IPS-NIHi7 (cell line): ENCODE measurements at regions not wholly inside any gene's neighbourhood (a gene's known extent, or its start where the extent isn't known, plus 50 kb on each side); places are given as distances from the start of the nearest gene placed in this dataset.
"Not testable (repeated sequence)": the region's sequence is repeated elsewhere in the genome, so short reads cannot be mapped to it uniquely, and the experiment has no call there.

Experiments
- DNase-seq: peaks from one replicate; pipeline ENCODE4 v3.0.0; 2012; ENCODE audit warnings: mixed read lengths; ENCODE audit errors: extremely low spot score

DNA sequence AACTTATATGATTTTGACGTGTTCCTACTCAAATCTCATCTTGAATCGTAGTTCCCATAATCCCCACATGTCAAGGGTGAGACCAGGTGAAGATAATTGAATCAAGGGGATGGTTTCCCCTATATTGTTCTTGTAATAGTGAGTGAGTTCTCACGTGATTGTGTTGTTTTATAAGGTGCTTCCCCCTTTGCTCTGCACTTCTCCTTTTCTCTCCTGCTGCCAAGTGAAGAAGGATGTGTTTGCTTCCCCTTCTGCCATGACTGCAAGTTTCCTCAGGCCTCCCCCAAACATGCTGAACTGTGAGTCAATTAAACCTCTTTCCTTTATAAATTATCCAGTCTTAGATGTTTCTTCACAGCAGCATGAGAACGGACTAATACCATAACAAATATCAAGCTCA, 83.2 kb downstream of the MANEA start:
- DNase-seq = no peak

DNA sequence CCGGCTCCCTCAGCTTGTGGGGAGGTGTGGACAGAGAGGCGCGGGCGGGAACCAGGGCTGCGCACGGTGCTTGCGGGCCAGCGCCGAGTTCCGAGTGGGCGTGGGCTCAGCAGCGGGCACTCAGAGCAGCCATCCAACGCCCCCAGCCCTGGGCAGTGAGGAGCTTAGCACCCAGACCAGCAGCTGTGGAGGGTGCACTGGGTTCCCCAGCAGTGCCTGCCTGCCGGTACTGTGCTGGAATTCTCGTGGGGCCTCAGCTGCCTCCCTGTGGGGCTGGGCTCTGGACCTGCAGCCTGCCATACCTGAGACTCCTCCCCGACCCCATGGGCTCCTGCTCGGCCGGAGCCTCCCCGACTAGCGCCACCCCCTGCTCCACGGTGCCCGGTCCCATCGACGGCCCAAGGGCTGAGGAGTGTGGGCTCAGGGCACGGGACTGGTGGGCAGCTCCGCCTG, 92.7 kb downstream of the MANEA start:
- DNase-seq = no peak

DNA sequence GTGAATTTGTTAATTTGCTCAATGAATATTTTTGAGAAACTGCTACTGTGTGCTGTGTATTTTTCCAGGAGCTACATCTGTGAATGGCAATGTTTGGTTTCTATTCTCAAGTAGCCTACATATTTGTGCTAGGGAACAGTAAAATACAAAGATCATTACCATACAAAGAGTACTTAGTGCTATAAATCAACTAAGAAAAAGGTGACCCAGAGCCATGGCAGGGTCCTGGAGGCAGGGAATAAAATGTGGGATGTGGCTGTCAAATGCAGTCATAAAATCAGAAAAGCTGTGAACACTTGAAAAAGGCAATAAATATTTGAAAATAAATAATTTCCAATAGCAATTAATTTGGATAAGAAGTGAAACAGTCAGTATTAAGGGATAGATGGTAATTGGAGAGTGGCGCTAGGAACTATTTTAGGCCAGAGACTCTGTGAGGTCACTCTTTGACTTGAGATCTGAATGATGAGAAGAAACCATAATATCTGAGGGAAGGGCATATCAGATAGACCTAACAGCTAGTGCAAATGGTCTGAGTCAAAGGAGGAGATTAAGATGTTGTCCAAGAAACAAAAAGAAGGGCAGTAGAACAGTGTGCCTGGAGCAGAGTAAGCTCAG, 98.8 kb downstream of the MANEA start:
- no peak for DNase-seq

GRCh38 chr6:95679981-95680380, 102.6 kb downstream of the MANEA start:
- DNase-seq = no peak

DNA sequence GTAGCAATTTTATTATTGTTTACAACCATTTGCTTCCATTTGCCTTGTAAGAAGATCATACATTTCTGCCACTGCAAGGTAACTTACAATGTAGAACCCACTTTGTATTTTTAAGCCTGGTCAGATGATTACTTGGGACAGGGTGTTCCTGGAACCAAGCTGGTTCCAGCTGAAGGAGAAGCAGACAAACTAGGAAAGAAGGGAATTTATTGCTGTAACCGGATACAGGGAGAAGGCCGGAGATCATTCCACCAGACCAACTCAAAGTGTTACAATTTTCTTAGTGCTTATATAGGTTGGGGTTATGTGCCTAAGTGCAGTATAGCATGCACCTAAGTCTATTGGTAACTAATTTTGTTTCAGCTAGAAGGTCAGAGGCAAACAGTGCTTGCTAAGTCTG, 104.4 kb downstream of the MANEA start:
- no peak for DNase-seq

GRCh38 chr6:95682476-95682875, 105.1 kb downstream of the MANEA start:
- no peak for DNase-seq

DNA sequence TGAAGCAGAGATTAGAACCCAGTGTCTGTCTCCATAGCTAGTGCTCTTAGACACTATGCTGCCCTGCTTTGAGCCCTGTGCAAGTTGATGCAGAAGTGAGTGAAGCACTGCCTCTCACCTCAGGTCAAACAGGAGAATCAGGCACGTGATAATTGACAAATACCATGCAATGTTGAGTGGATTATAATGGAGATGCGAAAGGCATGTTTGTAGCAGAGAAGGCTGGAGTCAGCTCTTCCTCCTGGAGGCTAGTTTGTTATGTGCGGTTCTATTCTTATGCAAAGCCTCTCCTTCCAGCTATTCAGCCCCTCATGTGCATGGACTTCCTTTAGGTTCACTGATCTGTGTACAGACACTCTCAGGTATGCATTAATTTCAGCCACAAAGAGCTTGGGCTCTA, 108.5 kb downstream of the MANEA start:
- DNase-seq = peak; percentile 19

DNA sequence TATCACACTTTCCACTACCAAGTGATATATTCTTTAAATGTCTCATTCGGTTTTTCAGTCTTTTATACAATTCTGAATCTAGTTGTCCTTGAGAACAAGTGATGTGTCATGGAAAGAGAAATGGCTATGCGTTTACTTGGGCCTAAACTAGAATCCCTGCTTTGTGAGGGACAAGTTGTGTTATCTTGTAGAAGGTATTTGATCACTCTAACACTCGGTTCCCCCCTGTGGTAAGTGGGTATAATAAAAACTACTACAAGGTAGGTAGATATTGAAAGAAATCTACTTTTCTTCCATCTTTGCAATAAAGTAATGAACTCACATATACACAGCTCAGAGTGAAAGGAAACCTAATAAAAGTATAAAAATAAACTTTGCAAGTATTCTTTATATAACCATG, 108.9 kb downstream of the MANEA start:
- DNase-seq = no peak

DNA sequence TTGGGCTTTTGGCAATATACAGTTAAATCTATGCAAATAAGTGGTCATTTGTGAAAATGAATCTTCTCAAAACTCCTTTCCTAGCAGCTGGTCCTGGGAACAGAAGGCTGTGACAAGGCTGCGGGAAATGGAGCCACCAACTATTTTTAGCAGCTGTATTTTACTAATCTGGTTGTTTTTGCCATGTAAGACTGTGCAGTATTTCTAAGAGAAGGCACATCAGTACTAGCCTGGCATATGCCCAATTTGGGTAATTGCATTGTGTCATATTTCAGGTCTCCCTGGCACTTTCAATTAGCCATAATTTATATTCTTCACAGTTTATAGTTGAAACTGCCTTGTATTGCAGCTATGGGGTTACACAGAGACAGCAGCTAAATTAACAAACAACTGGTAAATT, 109.6 kb downstream of the MANEA start:
- DNase-seq = no peak

- no peak for DNase-seq
Observed at GRCh38 chr6:95687839-95688238, 110.5 kb downstream of the MANEA start.

GRCh38 chr6:95690328-95690727, 113.0 kb downstream of the MANEA start:
- DNase-seq = no peak

DNA sequence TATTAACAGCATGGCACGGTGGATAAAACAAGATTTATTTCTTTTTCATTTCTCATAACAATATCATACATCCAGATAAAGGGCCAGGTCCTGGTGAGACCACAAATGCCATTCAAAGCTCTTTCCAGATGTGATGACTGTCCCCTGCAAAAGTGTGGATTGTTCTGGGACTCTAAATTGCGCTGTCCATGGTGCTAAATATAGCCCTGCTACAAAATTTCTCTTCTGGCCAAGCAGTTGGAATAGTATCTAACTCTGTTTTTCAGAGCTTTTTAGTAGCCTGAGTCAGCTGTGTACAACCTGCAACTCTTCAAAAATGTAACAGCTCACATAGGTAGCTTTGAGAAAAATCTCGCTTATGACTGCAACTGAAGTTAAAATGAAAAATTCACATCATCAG, 115.8 kb downstream of the MANEA start:
- DNase-seq = peak; percentile 23

DNA sequence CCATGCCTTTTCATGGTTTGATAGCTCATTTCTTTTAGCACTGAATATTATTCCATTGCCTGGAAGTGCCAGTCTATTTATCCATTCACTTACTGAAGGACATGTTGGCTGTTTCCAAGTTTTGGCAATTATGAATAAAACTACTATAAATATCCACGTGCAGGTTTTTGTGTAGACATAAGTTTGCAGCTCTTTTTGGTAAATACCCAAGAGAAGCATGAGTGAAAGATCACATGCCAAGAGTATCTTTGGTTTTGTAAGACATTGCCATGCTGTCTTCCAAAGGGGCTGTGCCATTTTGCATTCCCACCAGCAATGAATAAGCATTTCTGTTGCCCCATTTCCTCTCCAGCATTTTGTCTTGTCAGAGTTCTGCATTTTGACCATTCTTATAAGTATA, 120.9 kb downstream of the MANEA start:
- no peak for DNase-seq

DNA sequence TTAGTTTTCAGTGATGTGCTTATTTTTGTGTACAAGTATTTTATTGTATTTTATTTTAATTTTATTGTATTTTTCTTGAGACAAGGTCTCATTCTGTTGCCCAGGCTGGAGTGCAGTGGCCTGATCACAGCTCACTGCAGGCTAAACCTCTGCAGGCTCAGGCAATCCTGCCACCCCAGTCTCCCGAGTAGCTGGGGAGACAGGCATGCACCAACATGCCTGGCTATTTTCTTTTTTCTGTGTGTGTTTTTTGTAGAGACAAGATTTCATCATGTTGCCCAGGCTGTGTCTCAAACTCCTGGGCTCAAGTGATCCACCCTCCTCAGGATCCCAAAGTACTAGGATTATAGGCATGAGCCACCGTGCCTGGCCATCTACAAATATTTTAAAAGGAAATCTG, 146.3 kb downstream of the MANEA start:
- DNase-seq = no peak

GRCh38 chr6:95725344-95725743, 148.0 kb downstream of the MANEA start:
- DNase-seq = no peak

- no peak for DNase-seq
Observed at GRCh38 chr6:95740157-95740556, 162.8 kb downstream of the MANEA start.

DNA sequence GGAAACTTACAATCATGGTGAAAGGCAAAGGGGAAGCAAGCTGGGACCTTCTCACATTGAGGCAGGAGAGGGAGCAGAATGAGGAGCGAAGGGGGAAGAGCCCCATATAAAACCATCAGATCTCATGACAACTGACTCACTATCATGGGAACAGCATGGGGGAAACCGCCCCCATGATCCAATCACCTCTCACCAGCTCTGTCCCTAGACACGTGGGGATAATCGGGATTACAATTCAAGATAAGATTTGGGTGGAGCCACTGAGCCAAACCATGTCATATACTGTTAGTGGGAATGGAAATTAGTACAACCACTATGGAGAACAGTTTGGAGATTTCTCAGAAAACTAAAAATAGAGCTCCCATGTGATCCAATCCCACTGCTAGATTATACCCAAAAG, 163.7 kb downstream of the MANEA start:
- no peak for DNase-seq

- DNase-seq = no peak
Observed at GRCh38 chr6:95742767-95743289, 165.5 kb downstream of the MANEA start.

DNA sequence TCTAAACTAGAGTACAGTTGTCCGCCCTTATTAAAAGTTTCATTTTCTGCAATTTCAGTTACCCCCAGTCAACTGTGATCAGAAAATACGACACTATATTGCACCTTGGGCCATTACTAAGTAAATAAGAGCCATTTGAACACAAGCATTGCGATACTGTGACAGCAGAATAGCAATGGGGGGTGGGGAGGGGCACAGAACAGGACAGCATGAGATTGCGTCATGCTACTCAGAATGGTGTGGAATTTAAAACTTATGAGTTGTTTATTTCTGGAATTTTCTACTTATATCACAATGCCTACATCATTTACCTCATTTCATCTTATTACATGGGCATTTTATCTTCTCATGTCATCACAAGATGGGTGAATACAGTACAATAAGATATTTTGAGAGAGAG, 166.3 kb downstream of the MANEA start:
- DNase-seq = no peak

GRCh38 chr6:95758236-95759069, 181.1 kb downstream of the MANEA start:
- not testable (repeated sequence) for DNase-seq

GRCh38 chr6:95767897-95768463, 190.6 kb downstream of the MANEA start:
- DNase-seq = no peak

DNA sequence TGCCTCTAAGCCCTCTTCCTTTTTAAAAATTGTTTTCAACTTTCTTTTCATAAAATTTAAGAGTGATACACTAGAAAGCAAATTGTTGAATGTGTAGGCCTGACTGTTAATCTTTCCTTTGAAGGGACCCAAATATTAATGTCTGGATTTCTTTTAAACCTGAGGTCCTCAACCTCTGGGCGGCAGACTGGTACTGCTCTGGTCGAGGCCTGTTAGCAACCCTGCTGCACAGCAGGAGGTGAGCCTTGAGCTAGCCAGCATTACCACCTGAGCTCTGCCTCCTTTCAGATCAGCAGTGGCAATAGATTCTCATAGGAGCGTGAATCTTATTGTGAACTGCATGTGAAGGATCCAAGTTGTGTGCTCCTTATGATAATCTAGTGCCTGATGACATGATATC, 191.2 kb downstream of the MANEA start:
- peak; percentile 38 for DNase-seq

DNA sequence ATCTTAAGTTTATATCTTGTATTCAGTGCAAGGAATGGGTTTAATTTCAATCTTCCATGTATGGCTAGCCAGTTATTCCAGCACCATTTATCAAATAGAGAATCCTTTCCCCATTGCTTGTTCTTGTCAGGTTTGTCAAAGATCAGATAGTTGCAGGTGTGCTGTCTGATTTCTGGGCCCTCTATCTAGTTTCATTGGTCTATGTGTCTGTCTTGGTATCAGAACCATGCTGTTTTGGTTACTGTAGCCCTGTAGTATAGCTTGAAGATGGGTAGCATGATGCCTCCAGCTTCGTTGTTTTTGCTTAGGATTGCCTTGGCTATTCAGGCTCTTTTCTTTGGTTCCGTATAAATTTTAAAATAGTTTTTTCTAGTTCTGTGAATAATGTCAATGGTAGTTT, 200.0 kb downstream of the MANEA start:
- DNase-seq = no peak
